Right atrium auricular region (tissue), 2 donors: ENCODE measurements at regions not wholly inside any gene's neighbourhood (a gene's known extent, or its start where the extent isn't known, plus 50 kb on each side); places are given as distances from the start of the nearest gene placed in this dataset.
A peak's percentile ranks its signal among the peaks of the same experiment; 100 is the strongest.
"Not testable (repeated sequence)": the region's sequence is repeated elsewhere in the genome, so short reads cannot be mapped to it uniquely, and the experiment has no call there.

Experiments
- DNase-seq: peaks from one replicate; pipeline ENCODE4 v3.0.0-alpha.2; 2019; ENCODE audit warnings: low spot score
- H3K27ac ChIP-seq, 2 donors: fragments of 200-600 bp; sonication (generic); 1 replicate in 1 of 2; 2 replicates in 1 of 2; pipeline ENCODE4 v1.5.1; 2016 to 2019
- H3K27me3 ChIP-seq, 2 donors: fragments of 200-600 bp; sonication (generic); one replicate each; pipeline versions ENCODE4 v1.5.1 to v1.6.0; 2017 to 2019
- H3K36me3 ChIP-seq: fragments of 200-600 bp; sonication (generic); one replicate; pipeline ENCODE4 v1.5.1; 2016
- H3K4me1 ChIP-seq, 2 donors: fragments of 200-600 bp; sonication (generic); one replicate each; pipeline versions ENCODE4 v1.5.1 to v1.6.0; 2017 to 2019
- H3K4me3 ChIP-seq, 2 donors: fragments of 200-600 bp; sonication (generic); 1 replicate in 1 of 2; 2 replicates in 1 of 2; pipeline ENCODE4 v1.5.1; 2017 to 2019; ENCODE audit warnings: mild to moderate bottlenecking in 1 of 2, moderate library complexity in 1 of 2
- H3K9me3 ChIP-seq, 2 donors: fragments of 200-600 bp; sonication (generic); one replicate each; pipeline ENCODE4 v1.5.1; 2019
- TF ChIP-seq, protein P1 (sequence below), 2 donors: fragments of 200-600 bp; sonication (generic); IDR thresholded peaks; one replicate each; pipeline ENCODE4 v1.5.1; 2019; ENCODE audit warnings: antibody characterized with exemption in 2 of 2

DNA sequence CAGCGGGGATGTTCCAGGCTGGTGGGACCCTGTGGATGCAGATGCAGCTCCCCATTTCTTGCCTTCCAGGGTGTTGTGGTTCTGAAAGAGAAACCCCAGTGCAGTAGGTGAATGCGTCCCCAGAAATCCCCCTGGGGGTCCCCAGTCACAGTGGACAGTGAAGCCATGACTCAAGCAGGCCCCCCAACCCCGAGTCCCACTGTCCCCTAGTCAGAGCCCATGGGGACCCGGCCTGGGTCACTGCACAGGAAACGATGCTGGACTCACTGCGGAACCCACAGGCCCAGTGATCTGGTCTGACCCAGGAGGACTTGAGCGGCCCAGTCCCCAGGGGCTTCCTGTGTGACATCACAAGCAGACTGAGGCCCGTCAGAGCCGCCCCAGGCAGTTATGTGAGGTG lies 341.4 kb downstream of the ADGRD1 start:
- not testable (repeated sequence) for H3K4me3 ChIP-seq, H3K9me3 ChIP-seq, H3K36me3 ChIP-seq, DNase-seq, H3K27me3 ChIP-seq, H3K4me1 ChIP-seq, H3K27ac ChIP-seq

DNA sequence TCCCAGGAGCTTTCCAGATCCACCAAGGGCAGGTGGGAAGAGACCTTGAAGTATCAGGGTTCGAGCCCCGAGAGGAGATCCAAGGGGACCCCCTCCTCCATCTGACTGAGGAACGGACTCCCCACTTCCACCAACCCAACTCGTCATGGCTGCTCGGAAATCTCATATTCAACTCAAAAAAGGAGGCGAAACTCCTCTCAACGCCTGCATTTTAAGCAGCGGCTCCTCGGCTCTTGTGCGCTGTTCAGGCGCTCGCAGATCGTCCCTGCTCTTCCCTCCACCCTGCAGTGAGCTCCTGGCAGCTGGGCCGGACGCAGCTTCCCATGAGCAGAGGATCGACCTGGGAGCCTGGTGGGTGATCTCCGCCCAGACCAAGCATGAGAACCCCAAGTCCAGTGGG lies 341.9 kb downstream of the ADGRD1 start:
- peak; percentile 47 for DNase-seq
- not testable (repeated sequence) for H3K27me3 ChIP-seq

DNA sequence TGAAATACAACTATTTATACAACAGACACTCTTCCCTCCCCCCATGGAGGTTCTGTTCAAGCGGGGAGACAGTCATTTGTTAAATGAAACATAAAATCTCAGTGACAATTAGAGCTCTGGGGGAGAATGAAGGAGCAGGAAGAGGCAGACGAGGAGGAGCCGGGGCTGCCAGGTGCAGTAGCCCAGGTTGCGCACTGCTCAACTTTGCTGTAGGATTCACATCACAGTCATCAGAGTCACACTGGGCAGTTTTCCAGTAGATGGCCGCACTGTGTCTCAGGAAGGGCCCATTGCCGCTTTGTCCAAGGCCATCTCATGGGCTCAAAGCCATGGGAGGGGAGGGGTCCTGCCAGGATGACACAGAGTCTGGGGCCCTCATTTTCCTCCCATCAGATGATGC lies 342.4 kb downstream of the ADGRD1 start:
- H3K36me3 ChIP-seq, H3K27ac ChIP-seq, H3K4me3 ChIP-seq, H3K9me3 ChIP-seq, H3K27me3 ChIP-seq, H3K4me1 ChIP-seq: not testable (repeated sequence)
- DNase-seq = peak; percentile 52

More for the DNA sequence above, 341.9 kb downstream of the ADGRD1 start:
- H3K4me3 ChIP-seq, H3K9me3 ChIP-seq, H3K4me1 ChIP-seq, H3K27ac ChIP-seq, H3K36me3 ChIP-seq: not testable (repeated sequence)

DNA sequence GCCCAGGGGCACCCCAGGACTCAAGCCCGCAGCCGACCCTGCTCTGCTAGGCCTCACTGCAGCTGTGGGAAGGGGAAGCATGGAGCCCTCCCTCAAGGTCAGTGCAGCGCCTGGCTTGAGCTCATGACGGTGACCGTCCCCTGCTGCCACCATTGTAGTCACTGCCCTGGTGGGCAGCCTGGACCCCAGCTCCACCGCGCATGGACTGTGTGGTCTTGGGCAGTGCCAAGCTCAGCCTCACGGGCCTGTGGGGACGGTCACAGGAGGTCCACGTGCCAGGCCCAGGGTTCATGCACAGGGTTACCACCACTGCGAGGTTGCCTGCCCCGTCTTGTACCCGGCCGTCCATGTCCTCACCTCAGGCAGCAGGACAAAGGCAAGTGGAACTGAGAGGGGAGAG lies 342.9 kb downstream of the ADGRD1 start:
- not testable (repeated sequence) for H3K27me3 ChIP-seq, H3K4me1 ChIP-seq, H3K4me3 ChIP-seq, H3K9me3 ChIP-seq, H3K36me3 ChIP-seq, H3K27ac ChIP-seq
- DNase-seq = peak; percentile 46

DNA sequence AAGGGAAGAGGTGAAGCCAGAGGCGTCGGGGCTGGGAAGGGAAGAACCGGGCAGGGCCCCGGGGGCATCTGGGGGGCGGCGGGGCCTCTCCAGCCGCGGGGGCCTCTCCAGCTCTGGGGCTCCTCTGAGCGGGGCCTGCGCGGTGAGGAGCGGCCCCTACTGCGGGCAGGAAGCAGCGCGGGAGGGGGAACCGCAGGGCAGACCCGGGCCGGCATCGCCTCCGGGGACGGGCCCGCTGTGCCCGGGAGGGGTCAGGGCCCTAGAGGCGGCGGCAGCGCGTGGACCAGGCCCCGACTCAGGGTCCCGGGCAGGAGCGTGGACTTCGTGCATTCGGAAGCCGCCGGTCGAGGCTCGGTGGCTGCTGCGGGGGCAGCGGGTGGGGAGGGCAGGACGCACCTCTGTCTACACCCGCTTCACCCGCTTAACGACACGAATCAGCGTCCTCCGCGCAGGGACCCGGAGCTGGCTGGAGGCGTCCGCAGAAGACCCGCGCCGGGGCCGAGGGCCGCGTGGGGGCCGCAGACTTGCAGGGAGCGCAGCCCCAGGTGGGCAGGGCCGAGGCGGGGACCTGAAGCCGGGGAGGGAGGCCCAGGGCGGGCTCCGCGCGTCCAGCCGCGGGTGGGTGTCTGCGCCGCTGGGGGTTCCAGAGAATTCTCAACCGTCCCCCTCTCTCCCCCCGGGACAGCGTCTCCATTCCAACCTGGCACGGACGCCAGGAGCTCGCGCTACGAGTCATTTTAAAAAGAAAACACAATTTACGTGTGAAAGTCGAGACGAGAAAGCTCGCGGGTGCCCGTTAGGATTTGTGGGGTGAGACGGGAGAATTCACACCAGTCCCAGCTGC lies 345.0 kb downstream of the ADGRD1 start:
- H3K4me1 ChIP-seq, H3K27ac ChIP-seq, H3K9me3 ChIP-seq, H3K36me3 ChIP-seq, H3K4me3 ChIP-seq, DNase-seq, H3K27me3 ChIP-seq: not testable (repeated sequence)

DNA sequence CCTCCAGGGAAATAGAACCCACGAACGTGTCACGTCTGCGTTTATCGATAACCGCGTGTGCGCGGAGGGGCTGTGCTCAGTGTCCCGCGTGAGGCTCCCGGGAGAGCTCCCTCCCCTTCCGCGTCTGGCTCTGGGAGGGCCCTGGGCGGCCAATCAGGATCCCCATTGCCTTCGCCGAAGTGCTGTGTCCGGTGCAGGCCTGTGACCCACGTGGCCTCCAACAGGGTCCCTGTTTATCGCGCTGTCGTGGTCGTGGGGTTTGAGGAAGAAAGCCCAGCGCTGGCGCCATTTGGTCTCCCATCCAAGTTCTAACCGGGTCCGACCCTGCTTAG lies 345.6 kb downstream of the ADGRD1 start:
- not testable (repeated sequence) for DNase-seq, H3K4me1 ChIP-seq, H3K27me3 ChIP-seq, H3K4me3 ChIP-seq, H3K9me3 ChIP-seq, H3K27ac ChIP-seq, H3K36me3 ChIP-seq

DNA sequence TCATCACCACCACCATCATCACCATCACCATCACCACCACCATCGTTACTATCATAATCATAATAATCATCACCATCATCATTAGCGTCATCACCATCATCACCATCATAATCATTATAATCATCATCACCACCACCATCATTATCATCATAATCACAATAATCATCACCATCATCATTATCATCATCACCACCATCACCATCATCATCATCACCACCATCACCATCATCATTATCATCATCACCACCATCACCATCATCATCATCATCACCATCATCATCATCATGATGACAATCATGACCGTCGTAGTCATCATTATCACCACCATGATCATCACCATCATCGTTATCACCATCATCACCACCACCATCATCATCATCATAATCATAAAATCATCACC lies 349.9 kb downstream of the ADGRD1 start:
- not testable (repeated sequence) for H3K4me3 ChIP-seq, H3K27me3 ChIP-seq, DNase-seq, H3K4me1 ChIP-seq, H3K27ac ChIP-seq, H3K9me3 ChIP-seq, H3K36me3 ChIP-seq

DNA sequence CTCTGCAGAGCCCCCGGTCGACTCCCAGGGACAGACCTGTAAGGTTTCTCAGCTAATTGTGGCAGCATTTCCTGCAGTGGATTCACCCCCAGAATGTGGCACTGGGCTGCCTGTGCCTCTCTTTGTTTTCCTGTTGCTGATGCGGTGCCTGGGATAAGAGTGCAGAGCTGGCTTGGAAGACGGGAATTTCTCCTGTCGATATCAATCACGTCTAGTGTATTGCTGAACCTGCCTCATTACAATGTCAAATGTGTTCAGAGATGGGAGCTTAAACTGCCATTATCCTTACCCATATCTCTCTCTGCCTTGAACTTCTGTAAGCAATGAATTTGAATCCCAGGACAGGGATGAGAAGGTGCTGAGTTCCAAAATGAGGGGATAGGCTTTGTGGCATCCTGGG lies 350.9 kb downstream of the ADGRD1 start:
- H3K9me3 ChIP-seq, H3K4me3 ChIP-seq, H3K36me3 ChIP-seq, DNase-seq, H3K4me1 ChIP-seq, H3K27ac ChIP-seq, H3K27me3 ChIP-seq: not testable (repeated sequence)

DNA sequence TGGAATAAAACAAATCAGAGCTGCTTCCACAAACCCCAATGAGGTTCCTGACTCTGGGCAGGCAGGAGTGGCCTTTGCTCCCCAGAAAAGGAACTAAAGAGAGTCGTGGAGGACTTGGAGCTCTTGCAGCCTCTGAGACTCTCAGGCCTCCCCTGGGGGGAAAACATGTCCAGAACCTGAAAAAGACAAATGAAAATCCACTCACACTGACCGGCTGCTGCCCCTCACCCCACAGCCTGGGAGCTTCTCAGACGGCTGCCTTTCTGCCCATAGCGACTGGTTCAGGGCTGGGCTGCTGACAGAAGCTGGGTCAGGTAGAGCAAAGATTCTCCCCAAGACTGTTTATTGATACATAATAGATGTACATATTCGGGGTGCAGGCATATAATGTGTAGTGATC lies 356.0 kb downstream of the ADGRD1 start:
- Histone ChIP-seq H3K27ac (no peak overlapping the region), H3K9me3 (no peaks in the 10 kb centered on the region), H3K36me3 (no peaks in the 10 kb centered on the region), H3K27me3 (no peaks in the 10 kb centered on the region), H3K4me1 (no peaks in the 10 kb centered on the region), H3K4me3 (no peak overlapping the region)
- TF ChIP-seq, protein P1, sequence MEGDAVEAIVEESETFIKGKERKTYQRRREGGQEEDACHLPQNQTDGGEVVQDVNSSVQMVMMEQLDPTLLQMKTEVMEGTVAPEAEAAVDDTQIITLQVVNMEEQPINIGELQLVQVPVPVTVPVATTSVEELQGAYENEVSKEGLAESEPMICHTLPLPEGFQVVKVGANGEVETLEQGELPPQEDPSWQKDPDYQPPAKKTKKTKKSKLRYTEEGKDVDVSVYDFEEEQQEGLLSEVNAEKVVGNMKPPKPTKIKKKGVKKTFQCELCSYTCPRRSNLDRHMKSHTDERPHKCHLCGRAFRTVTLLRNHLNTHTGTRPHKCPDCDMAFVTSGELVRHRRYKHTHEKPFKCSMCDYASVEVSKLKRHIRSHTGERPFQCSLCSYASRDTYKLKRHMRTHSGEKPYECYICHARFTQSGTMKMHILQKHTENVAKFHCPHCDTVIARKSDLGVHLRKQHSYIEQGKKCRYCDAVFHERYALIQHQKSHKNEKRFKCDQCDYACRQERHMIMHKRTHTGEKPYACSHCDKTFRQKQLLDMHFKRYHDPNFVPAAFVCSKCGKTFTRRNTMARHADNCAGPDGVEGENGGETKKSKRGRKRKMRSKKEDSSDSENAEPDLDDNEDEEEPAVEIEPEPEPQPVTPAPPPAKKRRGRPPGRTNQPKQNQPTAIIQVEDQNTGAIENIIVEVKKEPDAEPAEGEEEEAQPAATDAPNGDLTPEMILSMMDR (IDR thresholded peaks at IDR 0.05) = no peak
- DNase-seq = no peak

DNA sequence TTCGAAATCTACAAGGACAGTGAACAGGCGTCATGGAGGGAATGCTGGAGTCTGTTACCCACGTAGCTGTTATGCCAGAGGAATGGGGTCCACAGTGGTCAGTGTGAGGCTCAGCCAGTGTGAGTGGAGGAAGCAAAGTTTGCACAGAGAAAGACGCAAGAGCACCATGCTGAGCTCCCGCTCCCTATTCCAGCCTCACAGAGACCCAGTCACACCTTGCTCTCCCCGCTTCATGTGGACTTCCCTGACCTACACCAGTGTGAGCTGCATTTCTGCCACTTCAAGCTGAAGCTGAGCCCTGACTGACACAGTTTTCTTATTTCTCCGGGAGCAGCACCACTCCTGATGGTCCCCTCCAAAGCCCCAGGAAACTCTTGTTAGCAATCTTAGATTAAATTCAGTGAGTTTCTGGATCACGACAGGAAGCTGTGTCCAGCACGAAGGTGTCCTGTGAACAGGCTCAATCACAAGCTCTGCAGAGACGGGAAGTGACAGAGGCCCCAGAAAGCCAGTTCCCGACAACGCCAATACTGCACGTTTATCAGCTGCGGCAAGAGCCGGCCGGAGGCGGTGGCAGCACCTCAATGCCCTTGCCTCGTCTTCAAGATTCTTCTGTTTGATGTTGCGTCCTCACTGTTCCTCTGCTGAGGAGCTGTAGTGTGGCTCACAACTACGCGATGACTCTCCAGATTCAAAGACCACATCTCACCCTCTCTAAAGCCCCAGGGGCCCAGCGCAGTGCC lies 356.7 kb downstream of the ADGRD1 start:
- DNase-seq, H3K36me3 ChIP-seq, H3K4me3 ChIP-seq, H3K27me3 ChIP-seq, H3K27ac ChIP-seq, H3K9me3 ChIP-seq, H3K4me1 ChIP-seq: not testable (repeated sequence)

DNA sequence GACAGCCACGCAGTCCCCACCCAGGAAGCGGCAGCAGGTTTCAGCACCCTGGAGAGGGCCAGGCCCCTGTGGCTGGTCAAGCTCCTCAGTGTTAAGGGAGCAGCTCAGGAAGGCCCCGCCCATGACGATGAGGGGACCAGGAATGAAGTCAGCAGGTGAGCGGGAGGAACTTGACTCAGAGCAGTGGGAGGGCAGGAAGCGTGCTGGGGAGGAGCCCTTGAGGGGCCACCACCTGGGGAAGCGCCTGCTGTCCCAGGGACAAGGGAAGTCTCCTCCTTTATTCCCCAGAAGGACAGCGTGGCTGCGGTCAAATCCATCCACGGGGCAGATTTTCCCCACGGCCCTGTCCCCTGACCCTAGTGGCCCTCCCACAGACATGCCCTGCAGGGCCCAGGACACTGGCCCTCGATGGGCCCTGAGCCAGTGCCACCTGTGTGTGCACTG lies 357.6 kb downstream of the ADGRD1 start:
- not testable (repeated sequence) for H3K27ac ChIP-seq, DNase-seq, H3K4me1 ChIP-seq, H3K27me3 ChIP-seq, H3K36me3 ChIP-seq, H3K9me3 ChIP-seq, H3K4me3 ChIP-seq
